Small intestine (tissue), 7 donors: ENCODE measurements at regions not wholly inside any gene's neighbourhood (a gene's known extent, or its start where the extent isn't known, plus 50 kb on each side); places are given as distances from the start of the nearest gene placed in this dataset.

Experiments used
- DNase-seq, 2 donors: peaks; one replicate each; pipeline versions ENCODE4 v3.0.0 to v3.0.0-alpha.2; 2013
- FAIRE-seq: peaks from 2 replicates; lab custom pipeline; 2012; peaks lifted over from hg19 to GRCh38; lab: Jason Lieb, UNC
- H3K27ac ChIP-seq, 3 donors: one replicate each; pipeline ENCODE4 v1.5.1; 2013; ENCODE audit warnings: low read length in 2 of 3, mild to moderate bottlenecking in 2 of 3, control low read depth in 1 of 3, inconsistent platforms in 1 of 3, low read depth in 1 of 3, moderate library complexity in 1 of 3
- H3K27me3 ChIP-seq, 3 donors: one replicate each; pipeline ENCODE4 v1.6.1; 2013; ENCODE audit warnings: low read length in 3 of 3, inconsistent platforms in 1 of 3; ENCODE audit not compliant: control insufficient read depth in 3 of 3, insufficient read depth in 3 of 3
- H3K36me3 ChIP-seq, 3 donors: one replicate each; pipeline ENCODE4 v1.6.1; 2013; ENCODE audit warnings: low read length in 3 of 3, inconsistent platforms in 1 of 3, low read depth in 1 of 3, mild to moderate bottlenecking in 1 of 3, moderate library complexity in 1 of 3; ENCODE audit not compliant: control insufficient read depth in 3 of 3, insufficient read depth in 2 of 3
- H3K4me1 ChIP-seq, 3 donors: one replicate each; pipeline ENCODE4 v1.6.1; 2013; ENCODE audit warnings: low read length in 2 of 3, inconsistent platforms in 1 of 3, low read depth in 1 of 3, mild to moderate bottlenecking in 1 of 3, moderate library complexity in 1 of 3; ENCODE audit not compliant: control insufficient read depth in 3 of 3, insufficient read depth in 2 of 3
- H3K4me3 ChIP-seq, 3 donors: one replicate each; pipeline ENCODE4 v1.5.1; 2013; ENCODE audit warnings: low read length in 3 of 3, control low read depth in 1 of 3, inconsistent platforms in 1 of 3, low read depth in 1 of 3, mild to moderate bottlenecking in 1 of 3, moderate library complexity in 1 of 3
- H3K9me3 ChIP-seq, 2 donors: one replicate each; pipeline ENCODE4 v1.6.1; 2013; ENCODE audit warnings: low read depth in 1 of 2, low read length in 1 of 2; ENCODE audit not compliant: control insufficient read depth in 2 of 2, insufficient read depth in 1 of 2
- WGBS, 3 donors: extraction: QIAGEN DNeasy Blood & Tissue Kit; methylation state at CpG; one replicate each; pipeline ENCODE4 v1.1.7; 2013; 5-methylcytosine and 5-hydroxymethylcytosine counted together
- donor health status: healthy with polysubstance abuse.
- donor health status: control.
- donor health status: control.
- donor health status: Bipolar disorder and iron deficiency.
- donor health status: healthy.

- Histone ChIP-seq H3K4me1 (no peaks in the 10 kb centered on the region), H3K27ac (no peak overlapping the region), H3K36me3 (no peaks in the 10 kb centered on the region), H3K4me3 (no peak overlapping the region), H3K27me3 (no peaks in the 10 kb centered on the region), H3K9me3 (no peaks in the 10 kb centered on the region)
- 15 to 37% (median 22%) methylated on average over 4 of the region's 4 CpGs for WGBS, 3 donors
- DNase-seq (peak; percentile 9 to 26), FAIRE-seq (no peak)
These were observed 80.3 kb upstream of the DCLK2 start for GRCh38 chr4:149997881-149998421.

GRCh38 chr4:149999485-150000074 lies 78.7 kb upstream of the DCLK2 start:
- Histone ChIP-seq H3K27ac (no peak overlapping the region), H3K36me3 (no peaks in the 10 kb centered on the region), H3K27me3 (no peaks in the 10 kb centered on the region), H3K9me3 (no peaks in the 10 kb centered on the region), H3K4me3 (no peak overlapping the region), H3K4me1 (no peaks in the 10 kb centered on the region)
- DNase-seq (peak; percentile 24 to 37), FAIRE-seq (no peak)
- WGBS, 3 donors, result 6 to 23% (median 14%) methylated on average over 3 of the region's 3 CpGs

GRCh38 chr4:150001815-150002214 lies 76.4 kb upstream of the DCLK2 start:
- H3K4me1 ChIP-seq, result no peaks in the 10 kb centered on the region
- FAIRE-seq (no peak), DNase-seq (no peak)
- H3K4me3 ChIP-seq, result no peak overlapping the region
- H3K27ac ChIP-seq, result no peak overlapping the region
- no peaks in the 10 kb centered on the region for H3K36me3 ChIP-seq
- WGBS, 3 donors, result 83 to 96% (median 86%) methylated on average over 5 of the region's 5 CpGs
- H3K27me3 ChIP-seq, result no peaks in the 10 kb centered on the region
- H3K9me3 ChIP-seq, result no peaks in the 10 kb centered on the region

GRCh38 chr4:150002561-150002960 lies 75.7 kb upstream of the DCLK2 start:
- H3K36me3 ChIP-seq, result no peaks in the 10 kb centered on the region
- FAIRE-seq, result no peak
- no peaks in the 10 kb centered on the region for H3K4me1 ChIP-seq
- H3K4me3 ChIP-seq, result no peak overlapping the region
- no peak for DNase-seq
- no peaks in the 10 kb centered on the region for H3K9me3 ChIP-seq
- H3K27ac ChIP-seq, result no peak overlapping the region
- no peaks in the 10 kb centered on the region for H3K27me3 ChIP-seq

GRCh38 chr4:150004481-150004880 lies 73.8 kb upstream of the DCLK2 start:
- FAIRE-seq (no peak), DNase-seq (no peak)
- H3K4me3 ChIP-seq, result no peak overlapping the region
- H3K36me3 ChIP-seq, result no peaks in the 10 kb centered on the region
- peak overlapping the region in 1 of 3 donors; percentile 15 for H3K27ac ChIP-seq
- WGBS, 3 donors, result 42 to 55% (median 47%) methylated on average over 1 of the region's 1 CpG
- H3K27me3 ChIP-seq, result no peaks in the 10 kb centered on the region
- H3K4me1 ChIP-seq, result no peaks in the 10 kb centered on the region
- H3K9me3 ChIP-seq, result no peaks in the 10 kb centered on the region

- Histone ChIP-seq H3K36me3 (no peaks in the 10 kb centered on the region), H3K27me3 (no peaks in the 10 kb centered on the region), H3K4me1 (no peaks in the 10 kb centered on the region), H3K4me3 (no peak overlapping the region), H3K27ac (no peak overlapping the region), H3K9me3 (no peaks in the 10 kb centered on the region)
- FAIRE-seq (no peak), DNase-seq (no peak)
- WGBS, 3 donors, result 51 to 66% (median 60%) methylated on average over 3 of the region's 3 CpGs
These were observed 72.7 kb upstream of the DCLK2 start for GRCh38 chr4:150005537-150005936.

- FAIRE-seq, result no peak
- Histone ChIP-seq H3K9me3 (no peaks in the 10 kb centered on the region), H3K36me3 (no peaks in the 10 kb centered on the region), H3K4me1 (no peaks in the 10 kb centered on the region), H3K27ac (no peak overlapping the region), H3K27me3 (no peaks in the 10 kb centered on the region), H3K4me3 (no peak overlapping the region)
- no peak for DNase-seq
- WGBS, 3 donors, result 62 to 91% (median 69%) methylated on average over 2 of the region's 2 CpGs
These were observed 72.0 kb upstream of the DCLK2 start for GRCh38 chr4:150006197-150006596.

GRCh38 chr4:150007512-150007911 lies 70.7 kb upstream of the DCLK2 start:
- Histone ChIP-seq H3K27ac (no peak overlapping the region), H3K4me3 (no peak overlapping the region), H3K27me3 (no peaks in the 10 kb centered on the region), H3K36me3 (no peaks in the 10 kb centered on the region), H3K4me1 (no peaks in the 10 kb centered on the region), H3K9me3 (no peaks in the 10 kb centered on the region)
- FAIRE-seq (no peak), DNase-seq (no peak)
- WGBS, 3 donors, result 82 to 86% (median 84%) methylated on average over 3 of the region's 3 CpGs

- Histone ChIP-seq H3K4me1 (no peaks in the 10 kb centered on the region), H3K9me3 (no peaks in the 10 kb centered on the region), H3K27ac (no peak overlapping the region), H3K27me3 (no peaks in the 10 kb centered on the region), H3K4me3 (no peak overlapping the region), H3K36me3 (no peaks in the 10 kb centered on the region)
- 70 to 80% (median 72%) methylated on average over 2 of the region's 2 CpGs for WGBS, 3 donors
- FAIRE-seq, result no peak
- DNase-seq, result no peak
These were observed 69.7 kb upstream of the DCLK2 start for GRCh38 chr4:150008546-150008945.
